Uterus (tissue), 2 donors: ENCODE measurements at regions not wholly inside any gene's neighbourhood (a gene's known extent, or its start where the extent isn't known, plus 50 kb on each side); places are given as distances from the start of the nearest gene placed in this dataset.

ENCODE experiments used
- CTCF ChIP-seq, 4 experiments: fragments of 200-600 bp in 2 of 4; fragments of 450-650 bp in 2 of 4; sonication (generic) in 2 of 4; IDR thresholded peaks; one replicate each; pipeline ENCODE4 v1.5.1; 2016 to 2019; ENCODE audit warnings: antibody characterized with exemption in 4 of 4, mild to moderate bottlenecking in 2 of 4, moderate library complexity in 1 of 4
- POLR2A ChIP-seq, 2 donors: fragments of 450-650 bp; IDR thresholded peaks; one replicate each; pipeline ENCODE4 v1.6.1; 2016; ENCODE audit warnings: antibody characterized with exemption in 2 of 2, mild to moderate bottlenecking in 1 of 2, moderate library complexity in 1 of 2

GRCh38 chr16:76214856-76215255 lies 62.3 kb upstream of the CNTNAP4 start:
- TF ChIP-seq POLR2A (IDR thresholded peaks at IDR 0.05) (no peak), CTCF (IDR thresholded peaks at IDR 0.05) (no peak)
